Skeletal muscle cell (primary cell): ENCODE measurements at regions not wholly inside any gene's neighbourhood (a gene's known extent, or its start where the extent isn't known, plus 50 kb on each side); places are given as distances from the start of the nearest gene placed in this dataset.
A peak's percentile ranks its signal among the peaks of the same experiment; 100 is the strongest.

Experiments
- DNase-seq: peaks from one replicate; pipeline ENCODE4 v3.0.0-alpha.2; 2010; ENCODE audit warnings: low read depth
- H3K4me3 ChIP-seq: 2 replicates; pipeline ENCODE4 v1.5.1; 2011; ENCODE audit warnings: low read depth, mild to moderate bottlenecking, control low read depth, low read length, moderate library complexity

GRCh38 chr4:57280481-57280880 lies 170.3 kb upstream of the IGFBP7 start:
- no peak for DNase-seq
- no peak overlapping the region for H3K4me3 ChIP-seq

- H3K4me3 ChIP-seq = no peak overlapping the region
These were observed 168.6 kb upstream of the IGFBP7 start for GRCh38 chr4:57278780-57279179.

GRCh38 chr4:57274082-57274481 lies 163.9 kb upstream of the IGFBP7 start:
- no peak for DNase-seq

More at GRCh38 chr4:57278780-57279179, 168.6 kb upstream of the IGFBP7 start:
- no peak for DNase-seq

GRCh38 chr4:57270346-57270745 lies 160.2 kb upstream of the IGFBP7 start:
- DNase-seq = peak; percentile 8
- H3K4me3 ChIP-seq = no peak overlapping the region

More at GRCh38 chr4:57274082-57274481, 163.9 kb upstream of the IGFBP7 start:
- H3K4me3 ChIP-seq = no peak overlapping the region

GRCh38 chr4:57265831-57266582 lies 155.8 kb upstream of the IGFBP7 start:
- no peak overlapping the region for H3K4me3 ChIP-seq
- DNase-seq = no peak

- H3K4me3 ChIP-seq = no peak overlapping the region
- DNase-seq = no peak
These were observed 144.6 kb upstream of the IGFBP7 start for GRCh38 chr4:57254754-57255153.

GRCh38 chr4:57249083-57249482 lies 138.9 kb upstream of the IGFBP7 start:
- DNase-seq = no peak
- no peak overlapping the region for H3K4me3 ChIP-seq

GRCh38 chr4:57243076-57243475 lies 132.9 kb upstream of the IGFBP7 start:
- no peak overlapping the region for H3K4me3 ChIP-seq
- DNase-seq = no peak

- no peak for DNase-seq
- no peak overlapping the region for H3K4me3 ChIP-seq
These were observed 124.1 kb upstream of the IGFBP7 start for GRCh38 chr4:57234252-57234775.

GRCh38 chr4:57233386-57233785 lies 123.2 kb upstream of the IGFBP7 start:
- no peak overlapping the region for H3K4me3 ChIP-seq

GRCh38 chr4:57231781-57232180 lies 121.6 kb upstream of the IGFBP7 start:
- H3K4me3 ChIP-seq = no peak overlapping the region
- no peak for DNase-seq

More at GRCh38 chr4:57233386-57233785, 123.2 kb upstream of the IGFBP7 start:
- DNase-seq = peak; percentile 26

- no peak for DNase-seq
These were observed 110.5 kb upstream of the IGFBP7 start for GRCh38 chr4:57220734-57221133.

GRCh38 chr4:57220172-57220571 lies 110.0 kb upstream of the IGFBP7 start:
- DNase-seq = no peak
- H3K4me3 ChIP-seq = no peak overlapping the region

More at GRCh38 chr4:57220734-57221133, 110.5 kb upstream of the IGFBP7 start:
- no peak overlapping the region for H3K4me3 ChIP-seq

GRCh38 chr4:57219431-57219830 lies 109.2 kb upstream of the IGFBP7 start:
- no peak for DNase-seq
- no peak overlapping the region for H3K4me3 ChIP-seq

GRCh38 chr4:57214654-57215411 lies 104.6 kb upstream of the IGFBP7 start:
- H3K4me3 ChIP-seq = no peak overlapping the region
- DNase-seq = no peak

- DNase-seq = no peak
- no peak overlapping the region for H3K4me3 ChIP-seq
These were observed 100.9 kb upstream of the IGFBP7 start for GRCh38 chr4:57211131-57211530.

GRCh38 chr4:57206172-57206571 lies 96.0 kb upstream of the IGFBP7 start:
- no peak overlapping the region for H3K4me3 ChIP-seq
- DNase-seq = no peak

GRCh38 chr4:57205580-57205979 lies 95.4 kb upstream of the IGFBP7 start:
- no peak overlapping the region for H3K4me3 ChIP-seq
- no peak for DNase-seq

- DNase-seq = no peak
- H3K4me3 ChIP-seq = no peak overlapping the region
These were observed 90.7 kb upstream of the IGFBP7 start for GRCh38 chr4:57200799-57201327.

GRCh38 chr4:57199267-57199666 lies 89.1 kb upstream of the IGFBP7 start:
- H3K4me3 ChIP-seq = no peak overlapping the region
- DNase-seq = no peak
